Right atrium auricular region (tissue), 2 donors: ENCODE measurements at regions not wholly inside any gene's neighbourhood (a gene's known extent, or its start where the extent isn't known, plus 50 kb on each side); places are given as distances from the start of the nearest gene placed in this dataset.

Experiments
- DNase-seq: peaks from one replicate; pipeline ENCODE4 v3.0.0-alpha.2; 2019; ENCODE audit warnings: low spot score
- H3K27ac ChIP-seq, 2 donors: fragments of 200-600 bp; sonication (generic); 1 replicate in 1 of 2; 2 replicates in 1 of 2; pipeline ENCODE4 v1.5.1; 2016 to 2019
- H3K27me3 ChIP-seq, 2 donors: fragments of 200-600 bp; sonication (generic); one replicate each; pipeline versions ENCODE4 v1.5.1 to v1.6.0; 2017 to 2019
- H3K36me3 ChIP-seq: fragments of 200-600 bp; sonication (generic); one replicate; pipeline ENCODE4 v1.5.1; 2016
- H3K4me1 ChIP-seq, 2 donors: fragments of 200-600 bp; sonication (generic); one replicate each; pipeline versions ENCODE4 v1.5.1 to v1.6.0; 2017 to 2019
- H3K4me3 ChIP-seq, 2 donors: fragments of 200-600 bp; sonication (generic); 1 replicate in 1 of 2; 2 replicates in 1 of 2; pipeline ENCODE4 v1.5.1; 2017 to 2019; ENCODE audit warnings: mild to moderate bottlenecking in 1 of 2, moderate library complexity in 1 of 2
- H3K9me3 ChIP-seq, 2 donors: fragments of 200-600 bp; sonication (generic); one replicate each; pipeline ENCODE4 v1.5.1; 2019
- CTCF ChIP-seq, 2 donors: fragments of 200-600 bp; sonication (generic); IDR thresholded peaks; one replicate each; pipeline ENCODE4 v1.5.1; 2019; ENCODE audit warnings: antibody characterized with exemption in 2 of 2

- no peaks in the 10 kb centered on the region for H3K9me3 ChIP-seq
- no peak overlapping the region for H3K4me3 ChIP-seq
- TF ChIP-seq CTCF (IDR thresholded peaks at IDR 0.05) = no peak
- H3K27me3 ChIP-seq = no peaks in the 10 kb centered on the region
- H3K27ac ChIP-seq = no peak overlapping the region
- no peaks in the 10 kb centered on the region for H3K4me1 ChIP-seq
- H3K36me3 ChIP-seq = no peaks in the 10 kb centered on the region
- no peak for DNase-seq
These were observed 502.4 kb downstream of the CDH10 start for GRCh38 chr5:24142341-24142740.

- DNase-seq = no peak
- no peak for TF ChIP-seq CTCF (IDR thresholded peaks at IDR 0.05)
- no peaks in the 10 kb centered on the region for H3K4me1 ChIP-seq
- H3K27ac ChIP-seq = no peak overlapping the region
- no peaks in the 10 kb centered on the region for H3K9me3 ChIP-seq
- no peaks in the 10 kb centered on the region for H3K27me3 ChIP-seq
- no peak overlapping the region for H3K4me3 ChIP-seq
- no peaks in the 10 kb centered on the region for H3K36me3 ChIP-seq
These were observed 499.0 kb downstream of the CDH10 start for GRCh38 chr5:24145806-24146205.

GRCh38 chr5:24161559-24161958 lies 483.2 kb downstream of the CDH10 start:
- Histone ChIP-seq H3K27ac (no peak overlapping the region), H3K9me3 (peaks cover 0 to 4% of the 10 kb centered on the region in 2 donors), H3K36me3 (no peaks in the 10 kb centered on the region), H3K4me1 (no peaks in the 10 kb centered on the region), H3K27me3 (no peaks in the 10 kb centered on the region), H3K4me3 (no peak overlapping the region)
- DNase-seq = no peak
- TF ChIP-seq CTCF (IDR thresholded peaks at IDR 0.05) = no peak

GRCh38 chr5:24162343-24162742 lies 482.4 kb downstream of the CDH10 start:
- H3K36me3 ChIP-seq = no peaks in the 10 kb centered on the region
- no peaks in the 10 kb centered on the region for H3K4me1 ChIP-seq
- H3K27me3 ChIP-seq = no peaks in the 10 kb centered on the region
- H3K4me3 ChIP-seq = no peak overlapping the region
- H3K27ac ChIP-seq = no peak overlapping the region
- no peak for DNase-seq
- no peak for TF ChIP-seq CTCF (IDR thresholded peaks at IDR 0.05)
- H3K9me3 ChIP-seq = no peaks in the 10 kb centered on the region

DNA sequence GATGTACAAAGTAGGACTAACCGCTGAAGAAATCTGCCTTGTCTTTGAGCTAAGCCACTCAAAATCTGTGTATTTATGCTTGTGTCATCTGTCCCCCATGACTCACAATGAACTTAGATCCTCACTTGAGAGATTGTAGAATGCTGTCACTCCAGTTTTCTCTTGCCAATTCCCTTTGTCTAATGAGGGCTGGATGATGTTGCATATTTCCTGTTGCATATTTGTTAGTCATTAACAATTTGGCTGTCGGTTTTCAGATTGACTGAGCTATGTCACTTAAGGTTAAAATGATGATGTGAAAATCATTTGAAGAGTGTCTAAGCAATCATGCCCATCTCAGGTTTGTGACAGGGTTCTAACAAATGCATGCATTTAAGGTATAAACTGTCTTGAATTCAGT lies 481.7 kb downstream of the CDH10 start:
- Histone ChIP-seq H3K4me3 (no peak overlapping the region), H3K4me1 (no peaks in the 10 kb centered on the region), H3K27ac (no peak overlapping the region), H3K9me3 (no peaks in the 10 kb centered on the region), H3K36me3 (no peaks in the 10 kb centered on the region), H3K27me3 (no peaks in the 10 kb centered on the region)
- TF ChIP-seq CTCF (IDR thresholded peaks at IDR 0.05) = no peak
- no peak for DNase-seq

DNA sequence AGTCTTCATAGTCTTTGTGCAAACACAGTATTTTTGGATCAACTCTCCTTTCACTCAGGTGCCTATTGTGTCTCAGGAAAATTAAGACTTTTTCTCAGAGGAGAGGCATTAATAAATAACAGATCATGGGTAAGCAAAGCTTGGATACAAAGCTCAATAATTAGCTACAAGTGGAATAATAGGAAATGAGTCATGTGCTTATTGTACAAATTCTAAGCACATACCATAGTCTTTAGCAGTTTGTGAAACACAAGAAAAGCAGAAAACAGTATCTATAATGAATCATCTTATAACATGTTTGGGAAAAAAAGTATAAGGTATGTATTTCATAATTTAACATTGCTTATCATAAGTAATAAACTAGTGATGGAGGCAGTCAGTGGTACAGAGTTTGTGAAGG lies 477.0 kb downstream of the CDH10 start:
- no peak overlapping the region for H3K27ac ChIP-seq

More for the DNA sequence above, 477.0 kb downstream of the CDH10 start:
- Histone ChIP-seq H3K36me3 (no peaks in the 10 kb centered on the region), H3K27me3 (no peaks in the 10 kb centered on the region), H3K4me3 (no peak overlapping the region), H3K4me1 (no peaks in the 10 kb centered on the region), H3K9me3 (no peaks in the 10 kb centered on the region)
- DNase-seq = no peak
- no peak for TF ChIP-seq CTCF (IDR thresholded peaks at IDR 0.05)
